Left ventricle myocardium inferior (tissue), 1 donor: ENCODE measurements at regions not wholly inside any gene's neighbourhood (a gene's known extent, or its start where the extent isn't known, plus 50 kb on each side); places are given as distances from the start of the nearest gene placed in this dataset.

ENCODE experiments used
- DNase-seq: peaks from one replicate; pipeline ENCODE4 v3.0.0-alpha.2; 2020
- H3K27ac ChIP-seq: fragments of 200-600 bp; replicated peaks from 2 replicates; pipeline ENCODE4 v1.8.0; 2021
- H3K27me3 ChIP-seq: fragments of 200-600 bp; 2 replicates; pipeline ENCODE4 v1.8.0; 2021; ENCODE audit warnings: low read depth
- H3K36me3 ChIP-seq: fragments of 200-600 bp; 2 replicates; pipeline ENCODE4 v1.8.0; 2021
- H3K4me1 ChIP-seq: fragments of 200-600 bp; 2 replicates; pipeline ENCODE4 v1.8.0; 2021
- H3K4me3 ChIP-seq: fragments of 200-600 bp; 2 replicates; pipeline ENCODE4 v1.8.0; 2021; ENCODE audit warnings: mild to moderate bottlenecking, moderate library complexity
- H3K9me3 ChIP-seq: fragments of 200-600 bp; replicated peaks from 2 replicates; pipeline ENCODE4 v1.8.0; 2021
- CTCF ChIP-seq: fragments of 200-600 bp; IDR thresholded peaks from 2 replicates; pipeline ENCODE4 v1.8.0; 2021; ENCODE audit warnings: antibody characterized with exemption, mild to moderate bottlenecking, borderline replicate concordance
- intact Hi-C: fragments of 100-400 bp; cut with micrococcal nuclease; formaldehyde crosslinking; loops from one replicate; pipeline ENCODE4 v1.11.0; 2022
- donor health status: DM: no; HTN: yes; CAD: no; lungs with severe emphysema.

- peaks cover 7% of the 10 kb centered on the region for H3K4me1 ChIP-seq
- H3K9me3 ChIP-seq: no peaks in the 10 kb centered on the region
- TF ChIP-seq CTCF: no peak
- H3K4me3 ChIP-seq: peak overlapping the region; percentile 21
- H3K27me3 ChIP-seq: peaks cover 100% of the 10 kb centered on the region
- no peaks in the 10 kb centered on the region for H3K36me3 ChIP-seq
- H3K27ac ChIP-seq: no peak overlapping the region
- no peak for DNase-seq
- intact Hi-C loops: no loop called here
Observed at GRCh38 chr17:36808180-36808661, 129.1 kb upstream of the LHX1 start.

- no peak overlapping the region for H3K4me3 ChIP-seq
- H3K27ac ChIP-seq: no peak overlapping the region
- no peaks in the 10 kb centered on the region for H3K9me3 ChIP-seq
- H3K4me1 ChIP-seq: peaks cover 7% of the 10 kb centered on the region
- no peak for DNase-seq
- H3K36me3 ChIP-seq: no peaks in the 10 kb centered on the region
- intact Hi-C loops: no loop called here
- TF ChIP-seq CTCF: no peak
- peaks cover 100% of the 10 kb centered on the region for H3K27me3 ChIP-seq
Observed at GRCh38 chr17:36812762-36813161, 124.5 kb upstream of the LHX1 start.

- Histone ChIP-seq H3K4me1 (peaks cover 3% of the 10 kb centered on the region), H3K27me3 (peaks cover 100% of the 10 kb centered on the region), H3K36me3 (no peaks in the 10 kb centered on the region), H3K4me3 (no peak overlapping the region), H3K27ac (no peak overlapping the region), H3K9me3 (no peaks in the 10 kb centered on the region)
- no peak for TF ChIP-seq CTCF
- DNase-seq: no peak
- intact Hi-C loops: no loop called here
Observed at GRCh38 chr17:36813357-36813756, 123.9 kb upstream of the LHX1 start.

- TF ChIP-seq CTCF: no peak
- Histone ChIP-seq H3K9me3 (no peaks in the 10 kb centered on the region), H3K4me1 (no peaks in the 10 kb centered on the region), H3K4me3 (no peak overlapping the region), H3K27ac (no peak overlapping the region), H3K36me3 (no peaks in the 10 kb centered on the region), H3K27me3 (peaks cover 100% of the 10 kb centered on the region)
- DNase-seq: no peak
- intact Hi-C loops: no loop called here
Observed at GRCh38 chr17:36813957-36814563, 123.2 kb upstream of the LHX1 start.

GRCh38 chr17:36814958-36815357 is 122.3 kb upstream of the LHX1 start:
- DNase-seq: no peak
- Histone ChIP-seq H3K27me3 (peaks cover 100% of the 10 kb centered on the region), H3K4me1 (no peaks in the 10 kb centered on the region), H3K4me3 (no peak overlapping the region), H3K9me3 (no peaks in the 10 kb centered on the region), H3K27ac (no peak overlapping the region), H3K36me3 (no peaks in the 10 kb centered on the region)
- intact Hi-C loops: no loop called here
- TF ChIP-seq CTCF: no peak
